ENCODE measurements at regions not wholly inside any gene's neighbourhood (a gene's known extent, or its start where the extent isn't known, plus 50 kb on each side); places are given as distances from the start of the nearest gene placed in this dataset.

- no peak for DNase-seq
- Histone ChIP-seq H3K9me3 (peaks cover 6 to 14% (median 11%) of the 10 kb centered on the region in 4 donors), H3K4me1 (peaks cover 13 to 36% (median 24%) of the 10 kb centered on the region in 4 donors), H3K4me3 (peak overlapping the region in 1 of 4 donors; percentile 51), H3K27ac (peak overlapping the region in 3 of 4 donors; percentile 36 to 75 (median 53)), H3K36me3 (no peaks in the 10 kb centered on the region), H3K27me3 (no peaks in the 10 kb centered on the region)
- TF ChIP-seq EP300 (IDR thresholded peaks at IDR 0.05): no peak
- TF ChIP-seq POLR2AphosphoS5 (IDR thresholded peaks at IDR 0.05): no peak
- TF ChIP-seq CTCF (IDR thresholded peaks at IDR 0.05): no peak
- no peak for TF ChIP-seq POLR2A (IDR thresholded peaks at IDR 0.05)
- 15 to 40% methylated on average over 11 to 14 of the region's 14 CpGs for WGBS, 2 donors
- ATAC-seq (ENCODE audit: low FRiP score in 2 of 2): no peak
Observed at GRCh38 chr9:129351058-129351641, 173.1 kb upstream of the IER5L start.

- H3K27me3 ChIP-seq: no peaks in the 10 kb centered on the region
- DNase-seq: no peak
- H3K9me3 ChIP-seq: peaks cover 1 to 6% (median 4%) of the 10 kb centered on the region in 4 donors
- TF ChIP-seq EP300 (IDR thresholded peaks at IDR 0.05): no peak
- TF ChIP-seq CTCF (IDR thresholded peaks at IDR 0.05): no peak
- TF ChIP-seq POLR2A (IDR thresholded peaks at IDR 0.05): no peak
- no peak for TF ChIP-seq POLR2AphosphoS5 (IDR thresholded peaks at IDR 0.05)
- H3K4me1 ChIP-seq: peaks cover 13 to 36% (median 27%) of the 10 kb centered on the region in 4 donors
- no peak overlapping the region for H3K4me3 ChIP-seq
- no peaks in the 10 kb centered on the region for H3K36me3 ChIP-seq
- ATAC-seq (ENCODE audit: low FRiP score in 2 of 2): no peak
- WGBS, 2 donors: 79 to 93% methylated on average over 21 to 25 of the region's 25 CpGs
- H3K27ac ChIP-seq: peak overlapping the region in 1 of 4 donors; percentile 53
Observed at GRCh38 chr9:129350143-129350935, 172.3 kb upstream of the IER5L start.

GRCh38 chr9:129349665-129349947 is 171.5 kb upstream of the IER5L start:
- Histone ChIP-seq H3K27me3 (no peaks in the 10 kb centered on the region), H3K4me3 (no peak overlapping the region), H3K4me1 (peaks cover 13 to 36% (median 28%) of the 10 kb centered on the region in 4 donors)

GRCh38 chr9:129348890-129349664 is 171.0 kb upstream of the IER5L start:
- DNase-seq: no peak
- 86% methylated on average over 3 to 14 of the region's 14 CpGs for WGBS, 2 donors
- no peak for TF ChIP-seq POLR2A (IDR thresholded peaks at IDR 0.05)
- no peak for TF ChIP-seq CTCF (IDR thresholded peaks at IDR 0.05)
- TF ChIP-seq POLR2AphosphoS5 (IDR thresholded peaks at IDR 0.05): no peak
- H3K36me3 ChIP-seq: no peaks in the 10 kb centered on the region
- no peaks in the 10 kb centered on the region for H3K27me3 ChIP-seq
- H3K27ac ChIP-seq: peak overlapping the region in 1 of 4 donors; percentile 92
- peaks cover 13 to 38% (median 30%) of the 10 kb centered on the region in 4 donors for H3K4me1 ChIP-seq
- no peaks in the 10 kb centered on the region for H3K9me3 ChIP-seq
- H3K4me3 ChIP-seq: no peak overlapping the region
- no peak for ATAC-seq (ENCODE audit: low FRiP score in 2 of 2)

More at GRCh38 chr9:129349665-129349947, 171.5 kb upstream of the IER5L start:
- Histone ChIP-seq H3K9me3 (no peaks in the 10 kb centered on the region), H3K27ac (no peak overlapping the region), H3K36me3 (no peaks in the 10 kb centered on the region)
- 89 to 93% methylated on average over 5 of the region's 5 CpGs for WGBS, 2 donors
- DNase-seq: no peak
- TF ChIP-seq POLR2A (IDR thresholded peaks at IDR 0.05): no peak
- TF ChIP-seq POLR2AphosphoS5 (IDR thresholded peaks at IDR 0.05): no peak
- no peak for TF ChIP-seq EP300 (IDR thresholded peaks at IDR 0.05)
- no peak for TF ChIP-seq CTCF (IDR thresholded peaks at IDR 0.05)
- no peak for ATAC-seq (ENCODE audit: low FRiP score in 2 of 2)
